NCI-H2196 treated with DMSO at 0.1 percent for 48 hours (cell line): ENCODE measurements at regions not wholly inside any gene's neighbourhood (a gene's known extent, or its start where the extent isn't known, plus 50 kb on each side); places are given as distances from the start of the nearest gene placed in this dataset.
"Not testable (repeated sequence)": the region's sequence is repeated elsewhere in the genome, so short reads cannot be mapped to it uniquely, and the experiment has no call there.

ENCODE experiments used
- DNase-seq: peaks from one replicate; lab custom pipeline; 2025; ENCODE audit not compliant: unreplicated experiment; lab: John Stamatoyannopoulos, UW

GRCh38 chr6:11387707-11388430, 149.7 kb upstream of the TMEM170B start:
- no peak for DNase-seq

- no peak for DNase-seq
These were observed 150.8 kb upstream of the TMEM170B start for GRCh38 chr6:11386726-11387125.

- DNase-seq = no peak
These were observed 151.2 kb upstream of the TMEM170B start for GRCh38 chr6:11386323-11386722.

- no peak for DNase-seq
These were observed 152.3 kb upstream of the NEDD9 start for GRCh38 chr6:11384531-11385309.

- DNase-seq = no peak
These were observed 149.5 kb upstream of the NEDD9 start for GRCh38 chr6:11381801-11382513.

GRCh38 chr6:11380969-11381744, 148.7 kb upstream of the NEDD9 start:
- no peak for DNase-seq

GRCh38 chr6:11380549-11380948, 148.1 kb upstream of the NEDD9 start:
- DNase-seq = no peak

GRCh38 chr6:11379805-11380204, 147.3 kb upstream of the NEDD9 start:
- no peak for DNase-seq

GRCh38 chr6:11378639-11379038, 146.2 kb upstream of the NEDD9 start:
- DNase-seq = no peak

GRCh38 chr6:11374036-11375010, 141.9 kb upstream of the NEDD9 start:
- no peak for DNase-seq

- no peak for DNase-seq
These were observed 140.7 kb upstream of the NEDD9 start for GRCh38 chr6:11373208-11373607.

GRCh38 chr6:11372186-11372790, 139.8 kb upstream of the NEDD9 start:
- DNase-seq = not testable (repeated sequence)

GRCh38 chr6:11370191-11371018, 137.9 kb upstream of the NEDD9 start:
- DNase-seq = no peak

GRCh38 chr6:11368760-11369159, 136.3 kb upstream of the NEDD9 start:
- no peak for DNase-seq

- no peak for DNase-seq
These were observed 135.8 kb upstream of the NEDD9 start for GRCh38 chr6:11368264-11368663.

- DNase-seq = no peak
These were observed 135.3 kb upstream of the NEDD9 start for GRCh38 chr6:11367638-11368199.

GRCh38 chr6:11366934-11367637, 134.6 kb upstream of the NEDD9 start:
- no peak for DNase-seq
